OCI-LY3 (cell line): ENCODE measurements at regions not wholly inside any gene's neighbourhood (a gene's known extent, or its start where the extent isn't known, plus 50 kb on each side); places are given as distances from the start of the nearest gene placed in this dataset.

ENCODE experiments used
- H2AFZ ChIP-seq: fragments of 200-600, 300-600 bp; shearing (Covaris generic); 2 replicates; pipeline ENCODE4 v1.6.0; 2014; ENCODE audit warnings: antibody characterized with exemption, low read depth, low read length
- H3K27ac ChIP-seq: fragments of 200-600, 300-600 bp; sonication (generic); 2 replicates; pipeline ENCODE4 v1.5.1; 2014; ENCODE audit warnings: mild to moderate bottlenecking, low read length, moderate library complexity, mixed read lengths
- H3K27me3 ChIP-seq: fragments of 200-600, 300-600 bp; sonication (generic); 2 replicates; pipeline ENCODE4 v1.6.1; 2014; ENCODE audit warnings: low read depth, low read length, mixed read lengths
- H3K36me3 ChIP-seq: fragments of 200-600, 300-600 bp; sonication (generic); replicated peaks from 2 replicates; pipeline ENCODE3; 2014; ENCODE audit warnings: low read depth, low read length, mixed read lengths
- H3K4me1 ChIP-seq: fragments of 300-600, 200-600 bp; sonication (generic); 2 replicates; pipeline ENCODE4 v1.6.1; 2014; ENCODE audit warnings: low read length, mixed read lengths
- H3K4me2 ChIP-seq: fragments of 200-600, 300-600 bp; sonication (generic); 2 replicates; pipeline ENCODE4 v1.6.1; 2014; ENCODE audit warnings: low read length, mixed read lengths
- H3K4me3 ChIP-seq: fragments of 300-600, 200-600 bp; sonication (generic); 2 replicates; pipeline ENCODE4 v1.5.1; 2014; ENCODE audit warnings: antibody characterized with exemption, mild to moderate bottlenecking, low read length, moderate library complexity
- H3K79me2 ChIP-seq: fragments of 300-600, 200-600 bp; shearing (Covaris generic); 2 replicates; pipeline ENCODE4 v1.6.1; 2014; ENCODE audit warnings: mild to moderate bottlenecking, low read length, mixed read lengths
- H3K9ac ChIP-seq: fragments of 300-600, 200-600 bp; shearing (Covaris generic); 2 replicates; pipeline ENCODE4 v1.6.0; 2014; ENCODE audit warnings: mild to moderate bottlenecking, low read length, moderate library complexity
- H3K9me3 ChIP-seq: fragments of 200-600, 300-600 bp; shearing (Covaris generic); 2 replicates; pipeline ENCODE4 v1.6.1; 2014; ENCODE audit warnings: low read length, mixed read lengths; ENCODE audit not compliant: insufficient read depth
- H4K20me1 ChIP-seq: fragments of 200-600, 300-600 bp; sonication (generic); 2 replicates; pipeline ENCODE4 v1.6.1; 2016; ENCODE audit warnings: low read length, mixed read lengths; ENCODE audit not compliant: insufficient read depth
- EZH2phosphoT487 ChIP-seq: fragments of 200-600 bp; shearing (Covaris generic); IDR thresholded peaks from 2 replicates; pipeline ENCODE4 v1.6.1; 2018; ENCODE audit warnings: antibody characterized with exemption, mixed run types, low read depth
- TF ChIP-seq, protein P1 (sequence below): fragments of 200-600, 300-600 bp; sonication (generic); IDR thresholded peaks from 2 replicates; pipeline ENCODE4 v1.5.1; 2014; ENCODE audit warnings: antibody characterized with exemption, low read length, low read depth

DNA sequence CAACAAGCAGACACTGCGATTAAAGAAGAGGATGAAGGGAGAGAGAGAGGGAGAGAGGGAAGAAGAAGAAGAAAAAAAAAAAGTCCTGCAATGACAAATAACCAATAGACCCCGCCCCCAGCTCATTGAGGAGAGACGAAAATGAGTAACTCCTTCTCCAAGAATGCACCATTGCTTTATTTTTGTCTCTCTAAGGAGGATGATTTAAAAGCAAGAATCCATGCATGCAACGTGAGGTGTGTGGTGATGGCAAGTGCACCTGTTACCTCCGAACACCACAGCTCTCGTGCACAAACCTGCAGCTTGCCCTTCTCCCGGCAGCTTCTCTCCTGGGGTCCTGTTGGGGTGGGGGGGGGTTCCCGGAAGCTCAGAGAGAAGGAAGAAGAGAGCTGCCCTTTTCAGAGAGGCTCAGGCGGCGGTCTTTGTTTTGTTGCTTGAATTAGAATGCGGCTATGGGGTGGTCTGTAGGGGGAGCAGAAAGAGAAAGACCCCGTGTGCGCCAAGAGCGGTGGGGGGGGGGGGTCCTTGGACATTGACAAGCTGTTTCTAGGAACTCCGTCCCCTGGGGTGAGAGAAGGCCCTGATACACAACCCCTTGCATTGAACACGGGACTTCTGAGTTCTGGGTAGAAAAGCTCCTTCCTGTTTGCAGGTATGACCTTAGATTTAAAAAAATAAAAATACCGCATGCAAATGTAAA is 100.7 kb downstream of the CRLF2 start:
- no peak overlapping the region for H3K9ac ChIP-seq
- no peaks in the 10 kb centered on the region for H3K27me3 ChIP-seq
- H3K36me3 ChIP-seq: no peaks in the 10 kb centered on the region
- H3K4me2 ChIP-seq: no peak overlapping the region
- 0 out of 2 replicates have a peak, but pooled peaks cover 6% of the 10 kb centered on the region for H3K9me3 ChIP-seq
- H2AFZ ChIP-seq: no peak overlapping the region
- H3K4me3 ChIP-seq: no peak overlapping the region
- H4K20me1 ChIP-seq: no peaks in the 10 kb centered on the region
- no peaks in the 10 kb centered on the region for H3K79me2 ChIP-seq
- H3K27ac ChIP-seq: no peak overlapping the region
- no peaks in the 10 kb centered on the region for H3K4me1 ChIP-seq
- no peak for TF ChIP-seq EZH2phosphoT487
- TF ChIP-seq, protein P1, sequence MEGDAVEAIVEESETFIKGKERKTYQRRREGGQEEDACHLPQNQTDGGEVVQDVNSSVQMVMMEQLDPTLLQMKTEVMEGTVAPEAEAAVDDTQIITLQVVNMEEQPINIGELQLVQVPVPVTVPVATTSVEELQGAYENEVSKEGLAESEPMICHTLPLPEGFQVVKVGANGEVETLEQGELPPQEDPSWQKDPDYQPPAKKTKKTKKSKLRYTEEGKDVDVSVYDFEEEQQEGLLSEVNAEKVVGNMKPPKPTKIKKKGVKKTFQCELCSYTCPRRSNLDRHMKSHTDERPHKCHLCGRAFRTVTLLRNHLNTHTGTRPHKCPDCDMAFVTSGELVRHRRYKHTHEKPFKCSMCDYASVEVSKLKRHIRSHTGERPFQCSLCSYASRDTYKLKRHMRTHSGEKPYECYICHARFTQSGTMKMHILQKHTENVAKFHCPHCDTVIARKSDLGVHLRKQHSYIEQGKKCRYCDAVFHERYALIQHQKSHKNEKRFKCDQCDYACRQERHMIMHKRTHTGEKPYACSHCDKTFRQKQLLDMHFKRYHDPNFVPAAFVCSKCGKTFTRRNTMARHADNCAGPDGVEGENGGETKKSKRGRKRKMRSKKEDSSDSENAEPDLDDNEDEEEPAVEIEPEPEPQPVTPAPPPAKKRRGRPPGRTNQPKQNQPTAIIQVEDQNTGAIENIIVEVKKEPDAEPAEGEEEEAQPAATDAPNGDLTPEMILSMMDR: no peak

DNA sequence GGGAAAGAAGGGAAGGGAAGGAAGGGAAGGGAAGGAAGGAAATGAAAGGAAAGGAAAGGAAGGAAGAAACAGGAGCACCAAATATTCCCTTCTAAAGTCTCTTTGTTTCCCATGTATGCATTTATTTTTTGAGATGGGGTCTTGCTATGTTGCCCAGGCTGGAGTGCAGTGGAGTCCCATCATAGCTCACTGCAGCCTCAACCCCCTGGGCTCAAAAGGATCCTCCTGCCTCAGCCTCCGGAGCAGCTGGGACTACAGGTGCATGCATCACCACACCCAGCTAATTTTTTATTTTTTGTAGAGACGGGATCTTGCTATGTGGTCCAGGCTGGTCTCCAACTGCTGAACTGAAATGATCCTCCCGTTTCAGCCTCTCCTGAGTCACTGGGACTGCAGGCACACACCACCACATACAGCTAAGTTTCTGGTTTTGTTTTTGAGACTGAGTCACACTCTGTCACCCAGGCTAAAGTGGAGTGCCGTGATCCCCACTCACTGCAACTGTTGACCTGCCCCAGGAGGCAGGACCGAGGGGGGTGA is 102.8 kb downstream of the CRLF2 start:
- Histone ChIP-seq H3K4me1 (no peaks in the 10 kb centered on the region), H3K9me3 (0 out of 2 replicates have a peak, but pooled peaks cover 6% of the 10 kb centered on the region)

DNA sequence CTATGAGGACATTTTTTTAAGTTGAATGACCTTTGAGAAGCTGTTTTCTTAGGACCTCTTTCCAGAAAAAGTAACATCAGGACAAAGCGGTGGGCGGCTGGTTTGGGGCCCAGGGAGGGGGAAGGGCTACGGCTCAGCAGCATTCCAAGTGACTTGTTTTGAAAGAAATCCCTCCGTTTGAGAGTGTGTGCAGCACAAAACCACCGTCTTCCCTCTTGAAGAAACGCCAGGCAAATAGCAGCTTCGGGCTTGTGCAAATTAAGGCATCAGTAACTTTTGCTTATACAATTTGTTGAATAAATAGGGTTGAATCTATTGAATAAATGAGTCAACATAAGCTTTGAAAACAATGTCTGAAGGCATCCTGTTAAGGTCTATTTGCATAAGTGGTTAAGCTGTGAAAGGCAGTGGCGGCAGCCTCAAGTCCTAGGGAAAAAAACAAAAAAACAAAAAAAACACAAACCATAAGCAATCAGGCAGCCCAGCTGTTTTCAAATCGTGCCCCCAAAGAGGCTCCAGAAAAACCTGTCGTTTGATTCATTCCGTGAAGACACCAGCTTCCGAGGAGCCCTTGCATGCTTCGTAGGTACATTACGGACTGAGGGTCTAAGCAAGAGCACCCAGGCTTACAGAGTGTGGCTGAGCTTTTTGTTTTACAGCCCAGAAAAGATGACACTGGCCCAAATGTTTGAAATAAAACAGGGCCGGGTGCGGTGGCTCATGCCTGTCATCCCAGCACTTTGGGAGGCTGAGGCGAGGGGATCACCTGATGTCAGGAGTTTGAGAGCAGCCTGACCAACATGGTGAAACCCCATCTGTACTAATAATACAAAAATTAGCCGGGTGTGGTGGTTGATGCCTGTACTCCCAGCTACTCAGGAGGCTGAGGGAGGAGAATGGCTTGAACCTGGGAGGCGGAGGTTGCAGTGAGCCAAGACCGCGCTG is 103.7 kb downstream of the CRLF2 start:
- Histone ChIP-seq H3K27ac (no peak overlapping the region), H3K9me3 (0 out of 2 replicates have a peak, but pooled peaks cover 6% of the 10 kb centered on the region), H3K36me3 (no peaks in the 10 kb centered on the region), H4K20me1 (no peaks in the 10 kb centered on the region), H3K4me1 (no peaks in the 10 kb centered on the region), H2AFZ (no peak overlapping the region), H3K27me3 (no peaks in the 10 kb centered on the region), H3K79me2 (no peaks in the 10 kb centered on the region), H3K4me3 (no peak overlapping the region), H3K9ac (no peak overlapping the region), H3K4me2 (no peak overlapping the region)
- TF ChIP-seq, protein P1: no peak
- TF ChIP-seq EZH2phosphoT487: no peak

More for the DNA sequence above, 102.8 kb downstream of the CRLF2 start:
- TF ChIP-seq EZH2phosphoT487: no peak
- TF ChIP-seq, protein P1: no peak
- Histone ChIP-seq H3K27me3 (no peaks in the 10 kb centered on the region), H3K4me2 (no peak overlapping the region), H4K20me1 (no peaks in the 10 kb centered on the region), H3K4me3 (no peak overlapping the region), H3K27ac (no peak overlapping the region), H2AFZ (no peak overlapping the region), H3K36me3 (no peaks in the 10 kb centered on the region), H3K9ac (no peak overlapping the region), H3K79me2 (no peaks in the 10 kb centered on the region)
